Gastrocnemius medialis (tissue), 4 donors: ENCODE measurements at regions not wholly inside any gene's neighbourhood (a gene's known extent, or its start where the extent isn't known, plus 50 kb on each side); places are given as distances from the start of the nearest gene placed in this dataset.

Experiments
- ATAC-seq, 2 donors: fragments of 150-250 bp; one replicate each; pipeline ENCODE4 v1.9.1; 2016
- DNase-seq, 2 donors: peaks; one replicate each; pipeline ENCODE4 v3.0.0-alpha.2; 2019
- H3K27ac ChIP-seq, 4 donors: fragments of 200-600 bp; sonication (generic); 1 replicate in 1 of 4; 2 replicates in 3 of 4; pipeline ENCODE4 v1.5.1; 2016 to 2018; ENCODE audit warnings: mild to moderate bottlenecking in 2 of 4, moderate library complexity in 1 of 4
- H3K27me3 ChIP-seq, 3 donors: fragments of 200-600 bp; sonication (generic) in 2 of 3; 1 replicate in 1 of 3; 2 replicates in 2 of 3; pipeline versions ENCODE4 v1.5.1 to v1.6.0; 2016 to 2019; ENCODE audit warnings: mild to moderate bottlenecking in 1 of 3, moderate library complexity in 1 of 3
- H3K36me3 ChIP-seq, 2 donors: fragments of 200-600 bp; sonication (generic) in 1 of 2; one replicate each; pipeline ENCODE4 v1.5.1; 2017 to 2018
- H3K4me1 ChIP-seq, 2 donors: fragments of 200-600 bp; sonication (generic) in 1 of 2; one replicate each; pipeline ENCODE4 v1.5.1; 2016 to 2017; ENCODE audit warnings: mild to moderate bottlenecking in 2 of 2
- H3K4me3 ChIP-seq, 4 donors: fragments of 200-600 bp; sonication (generic) in 3 of 4; 1 replicate in 1 of 4; 2 replicates in 3 of 4; pipeline ENCODE4 v1.5.1; 2016 to 2019; ENCODE audit warnings: mild to moderate bottlenecking in 2 of 4
- H3K9me3 ChIP-seq, 3 donors: fragments of 200-600 bp; sonication (generic) in 2 of 3; 1 replicate in 1 of 3; 2 replicates in 2 of 3; pipeline ENCODE4 v1.5.1; 2016 to 2019
- CTCF ChIP-seq, 5 experiments: fragments of 450-650 bp in 3 of 5; fragments of 200-600 bp in 2 of 5; sonication (generic) in 2 of 5; IDR thresholded peaks in 4 of 5; conservative IDR thresholded peaks in 1 of 5; 1 replicate in 4 of 5; 2 replicates in 1 of 5; pipeline ENCODE4 v1.5.1; 2016 to 2019; ENCODE audit warnings: antibody characterized with exemption in 5 of 5, mild to moderate bottlenecking in 3 of 5, moderate library complexity in 3 of 5
- POLR2A ChIP-seq, 2 donors: fragments of 450-650 bp; IDR thresholded peaks; one replicate each; pipeline ENCODE4 v1.6.1; 2017; ENCODE audit warnings: antibody characterized with exemption in 2 of 2, mild to moderate bottlenecking in 2 of 2, moderate library complexity in 2 of 2
- in situ Hi-C, 4 donors: fragments of 200-750 bp; cut with MboI; loops; one replicate each; pipeline versions ENCODE4 v1.15.0 to v1.8.0; 2017; ENCODE audit warnings: low sequenced_read_pairs in 4 of 4
- intact Hi-C: fragments of 100-400 bp; cut with DNase I; formaldehyde crosslinking; loops from one replicate; pipeline ENCODE4 v1.15.1; 2023; ENCODE audit warnings: low total_unique reads

- no peaks in the 10 kb centered on the region for H3K9me3 ChIP-seq
- DNase-seq (no peak), ATAC-seq (no peak)
- intact Hi-C loops (no loop called here), in situ Hi-C loops (no loop called here)
- H3K27me3 ChIP-seq, result no peaks in the 10 kb centered on the region
- H3K27ac ChIP-seq, result no peak overlapping the region
- H3K36me3 ChIP-seq, result no peaks in the 10 kb centered on the region
- no peak for TF ChIP-seq CTCF (IDR thresholded peaks at IDR 0.05 in 4 of 5, conservative IDR thresholded peaks at IDR 0.05 in 1 of 5)
- no peak for TF ChIP-seq POLR2A (IDR thresholded peaks at IDR 0.05)
- H3K4me3 ChIP-seq, result no peak overlapping the region
- no peaks in the 10 kb centered on the region for H3K4me1 ChIP-seq
Observed at GRCh38 chr3:77707281-77707680, 667.4 kb downstream of the ROBO2 start.

- H3K4me1 ChIP-seq, result no peaks in the 10 kb centered on the region
- no peak overlapping the region for H3K27ac ChIP-seq
- intact Hi-C loops, result no loop called here
- ATAC-seq (no peak), DNase-seq (no peak)
- H3K36me3 ChIP-seq, result no peaks in the 10 kb centered on the region
- in situ Hi-C loops, result no loop called here
- H3K9me3 ChIP-seq, result no peaks in the 10 kb centered on the region
- TF ChIP-seq POLR2A (IDR thresholded peaks at IDR 0.05), result no peak
- TF ChIP-seq CTCF (IDR thresholded peaks at IDR 0.05 in 4 of 5, conservative IDR thresholded peaks at IDR 0.05 in 1 of 5), result no peak
- no peaks in the 10 kb centered on the region for H3K27me3 ChIP-seq
- no peak overlapping the region for H3K4me3 ChIP-seq
Observed at GRCh38 chr3:77709155-77709554, 669.3 kb downstream of the ROBO2 start.

- no peaks in the 10 kb centered on the region for H3K27me3 ChIP-seq
- no peaks in the 10 kb centered on the region for H3K36me3 ChIP-seq
- H3K27ac ChIP-seq, result no peak overlapping the region
- no peak overlapping the region for H3K4me3 ChIP-seq
- no peak for DNase-seq
- H3K4me1 ChIP-seq, result no peaks in the 10 kb centered on the region
- no peaks in the 10 kb centered on the region for H3K9me3 ChIP-seq
- intact Hi-C loops (no loop called here), in situ Hi-C loops (no loop called here)
- no peak for TF ChIP-seq POLR2A (IDR thresholded peaks at IDR 0.05)
- TF ChIP-seq CTCF (IDR thresholded peaks at IDR 0.05 in 4 of 5, conservative IDR thresholded peaks at IDR 0.05 in 1 of 5), result no peak
- no peak for ATAC-seq
Observed at GRCh38 chr3:77718311-77718710, 678.4 kb downstream of the ROBO2 start.

- H3K9me3 ChIP-seq, result no peaks in the 10 kb centered on the region
- in situ Hi-C loops, result no loop called here
- no peaks in the 10 kb centered on the region for H3K27me3 ChIP-seq
- H3K4me3 ChIP-seq, result no peak overlapping the region
- no peaks in the 10 kb centered on the region for H3K36me3 ChIP-seq
- DNase-seq, result no peak
- intact Hi-C loops, result no loop called here
- no peak for TF ChIP-seq POLR2A (IDR thresholded peaks at IDR 0.05)
- TF ChIP-seq CTCF (IDR thresholded peaks at IDR 0.05 in 4 of 5, conservative IDR thresholded peaks at IDR 0.05 in 1 of 5), result no peak
- no peak overlapping the region for H3K27ac ChIP-seq
- no peaks in the 10 kb centered on the region for H3K4me1 ChIP-seq
- ATAC-seq, result no peak
Observed at GRCh38 chr3:77720460-77720971, 680.6 kb downstream of the ROBO2 start.

GRCh38 chr3:77726517-77726916 lies 686.6 kb downstream of the ROBO2 start:
- in situ Hi-C loops (no loop called here), intact Hi-C loops (no loop called here)
- Histone ChIP-seq H3K4me1 (no peaks in the 10 kb centered on the region), H3K36me3 (no peaks in the 10 kb centered on the region), H3K27ac (no peak overlapping the region), H3K27me3 (no peaks in the 10 kb centered on the region), H3K4me3 (no peak overlapping the region), H3K9me3 (no peaks in the 10 kb centered on the region)
- DNase-seq (no peak), ATAC-seq (no peak)
- TF ChIP-seq CTCF (IDR thresholded peaks at IDR 0.05 in 4 of 5, conservative IDR thresholded peaks at IDR 0.05 in 1 of 5), result no peak
- TF ChIP-seq POLR2A (IDR thresholded peaks at IDR 0.05), result no peak
